Osteocyte (in vitro differentiated cells): ENCODE measurements at regions not wholly inside any gene's neighbourhood (a gene's known extent, or its start where the extent isn't known, plus 50 kb on each side); places are given as distances from the start of the nearest gene placed in this dataset.
"Not testable (repeated sequence)": the region's sequence is repeated elsewhere in the genome, so short reads cannot be mapped to it uniquely, and the experiment has no call there.

Source experiments
- DNase-seq: peaks from one replicate; pipeline ENCODE4 v3.0.0; 2021; ENCODE audit warnings: mixed read lengths; ENCODE audit not compliant: unreplicated experiment; ENCODE audit errors: extremely low spot score
- H3K27ac Mint-ChIP-seq: one replicate; pipeline ENCODE4 v1.8.0; 2021; ENCODE audit warnings: mild to moderate bottlenecking, mixed read lengths; ENCODE audit not compliant: unreplicated experiment
- H3K27me3 Mint-ChIP-seq: one replicate; pipeline ENCODE4 v1.8.0; 2021; ENCODE audit warnings: mixed read lengths; ENCODE audit not compliant: unreplicated experiment
- H3K36me3 Mint-ChIP-seq: one replicate; pipeline ENCODE4 v1.8.0; 2021; ENCODE audit warnings: mixed read lengths; ENCODE audit not compliant: unreplicated experiment
- H3K4me1 Mint-ChIP-seq: one replicate; pipeline ENCODE4 v1.8.0; 2021; ENCODE audit warnings: mixed read lengths; ENCODE audit not compliant: unreplicated experiment
- H3K4me3 Mint-ChIP-seq: one replicate; pipeline ENCODE4 v1.8.0; 2021; ENCODE audit warnings: mild to moderate bottlenecking, moderate library complexity, mixed read lengths; ENCODE audit not compliant: unreplicated experiment
- H3K9me3 Mint-ChIP-seq: one replicate; pipeline ENCODE4 v1.8.0; 2021; ENCODE audit warnings: mixed read lengths; ENCODE audit not compliant: unreplicated experiment
- TF ChIP-seq, protein P1 (sequence below): fragments of 200-600 bp; sonication (generic); IDR thresholded peaks from 2 replicates; pipeline ENCODE4 v1.5.0; 2021; ENCODE audit warnings: antibody characterized with exemption, mild to moderate bottlenecking, moderate library complexity

DNA sequence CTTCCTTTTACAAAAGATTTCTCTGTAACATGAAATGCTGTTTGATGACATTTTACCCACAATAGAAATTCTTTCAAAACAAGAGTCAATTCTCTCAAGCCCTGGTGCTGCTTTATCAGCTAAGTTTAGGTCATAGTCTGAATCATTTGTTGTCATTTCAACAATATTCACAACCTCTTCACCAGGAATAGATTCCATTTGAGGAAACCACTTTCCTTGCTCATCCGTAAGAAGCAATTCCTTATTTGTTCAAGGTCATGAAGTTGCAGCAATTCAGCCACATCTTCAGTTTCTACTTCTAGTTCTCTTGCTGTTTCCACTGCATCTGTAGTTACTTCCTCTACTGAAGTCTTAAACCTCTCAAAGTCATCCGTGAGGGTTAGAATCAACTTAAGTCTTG lies 315.3 kb downstream of the TYW1 start:
- no peaks in the 10 kb centered on the region for H3K27me3 Mint-ChIP-seq
- no peak overlapping the region for H3K4me3 Mint-ChIP-seq
- H3K4me1 Mint-ChIP-seq = no peaks in the 10 kb centered on the region
- no peak for DNase-seq
- TF ChIP-seq, protein P1, sequence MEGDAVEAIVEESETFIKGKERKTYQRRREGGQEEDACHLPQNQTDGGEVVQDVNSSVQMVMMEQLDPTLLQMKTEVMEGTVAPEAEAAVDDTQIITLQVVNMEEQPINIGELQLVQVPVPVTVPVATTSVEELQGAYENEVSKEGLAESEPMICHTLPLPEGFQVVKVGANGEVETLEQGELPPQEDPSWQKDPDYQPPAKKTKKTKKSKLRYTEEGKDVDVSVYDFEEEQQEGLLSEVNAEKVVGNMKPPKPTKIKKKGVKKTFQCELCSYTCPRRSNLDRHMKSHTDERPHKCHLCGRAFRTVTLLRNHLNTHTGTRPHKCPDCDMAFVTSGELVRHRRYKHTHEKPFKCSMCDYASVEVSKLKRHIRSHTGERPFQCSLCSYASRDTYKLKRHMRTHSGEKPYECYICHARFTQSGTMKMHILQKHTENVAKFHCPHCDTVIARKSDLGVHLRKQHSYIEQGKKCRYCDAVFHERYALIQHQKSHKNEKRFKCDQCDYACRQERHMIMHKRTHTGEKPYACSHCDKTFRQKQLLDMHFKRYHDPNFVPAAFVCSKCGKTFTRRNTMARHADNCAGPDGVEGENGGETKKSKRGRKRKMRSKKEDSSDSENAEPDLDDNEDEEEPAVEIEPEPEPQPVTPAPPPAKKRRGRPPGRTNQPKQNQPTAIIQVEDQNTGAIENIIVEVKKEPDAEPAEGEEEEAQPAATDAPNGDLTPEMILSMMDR = no peak
- no peak overlapping the region for H3K27ac Mint-ChIP-seq
- H3K9me3 Mint-ChIP-seq = no peaks in the 10 kb centered on the region
- peaks cover 53% of the 10 kb centered on the region for H3K36me3 Mint-ChIP-seq

DNA sequence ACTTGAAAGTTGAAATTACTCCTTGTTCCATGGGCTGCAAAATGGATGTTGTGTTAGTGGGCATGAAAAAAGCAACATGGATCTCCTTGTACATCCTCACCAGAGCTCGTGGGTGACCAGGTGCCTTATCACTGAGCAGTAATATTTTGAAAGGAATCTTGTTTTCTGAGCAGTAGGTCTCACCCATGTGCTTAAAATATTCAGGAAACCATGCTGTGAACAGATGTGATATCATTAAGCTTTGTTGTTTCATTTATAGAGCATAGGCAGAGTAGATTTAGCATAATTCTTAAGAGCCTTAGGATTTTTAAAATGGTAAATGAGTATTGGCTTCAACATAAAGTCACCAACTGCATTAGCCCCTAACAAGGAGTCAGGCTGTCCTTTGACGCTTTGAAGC lies 316.6 kb downstream of the TYW1 start:
- Mint-ChIP-seq H3K27me3 (no peaks in the 10 kb centered on the region), H3K27ac (no peak overlapping the region), H3K9me3 (no peaks in the 10 kb centered on the region), H3K4me1 (no peaks in the 10 kb centered on the region), H3K4me3 (no peak overlapping the region), H3K36me3 (peaks cover 51% of the 10 kb centered on the region)
- TF ChIP-seq, protein P1 = no peak
- no peak for DNase-seq

DNA sequence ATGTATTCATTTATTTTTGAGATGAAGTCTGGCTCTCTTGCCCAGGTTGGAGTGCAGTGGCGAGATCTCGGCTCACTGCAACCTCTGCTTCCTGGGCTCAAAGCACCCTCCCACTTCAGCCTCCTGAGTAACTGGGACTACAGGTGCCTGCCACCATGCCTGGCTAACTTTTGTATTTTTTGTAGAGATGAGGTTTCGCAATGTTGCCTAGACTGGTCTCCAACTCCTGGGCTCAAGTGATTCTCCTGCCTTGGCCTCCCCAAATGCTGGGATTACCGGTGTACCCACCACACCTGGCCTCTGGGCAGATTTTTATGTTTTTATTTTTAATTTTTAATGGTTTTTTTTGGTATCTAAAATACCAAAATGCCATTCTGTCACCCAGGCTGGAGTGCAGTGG lies 320.3 kb downstream of the TYW1 start:
- not testable (repeated sequence) for H3K27ac Mint-ChIP-seq, H3K4me3 Mint-ChIP-seq, DNase-seq, H3K27me3 Mint-ChIP-seq, H3K4me1 Mint-ChIP-seq, H3K9me3 Mint-ChIP-seq
- peaks cover 29% of the 10 kb centered on the region for H3K36me3 Mint-ChIP-seq

DNA sequence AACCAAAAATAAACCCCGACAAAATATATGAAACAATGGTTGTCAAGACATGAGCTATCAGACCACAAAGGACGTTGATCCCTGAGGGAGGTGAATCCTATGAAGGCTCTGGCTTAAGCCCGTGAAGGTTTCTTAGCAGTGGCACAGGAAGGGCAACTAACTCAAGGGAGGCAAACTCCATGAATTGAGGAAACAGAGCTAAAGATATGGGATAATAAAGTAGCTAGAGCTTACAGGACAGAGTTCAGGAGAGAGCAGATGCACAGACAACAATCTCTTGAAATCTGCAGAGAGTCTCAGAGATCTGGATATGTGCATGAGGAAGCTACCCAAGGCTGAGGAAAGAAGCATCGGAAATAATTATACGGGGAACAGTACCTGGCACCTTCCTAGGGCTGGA lies 331.6 kb downstream of the TYW1 start:
- H3K27ac Mint-ChIP-seq, H3K4me3 Mint-ChIP-seq, DNase-seq, H3K9me3 Mint-ChIP-seq, H3K4me1 Mint-ChIP-seq, H3K27me3 Mint-ChIP-seq, H3K36me3 Mint-ChIP-seq: not testable (repeated sequence)

DNA sequence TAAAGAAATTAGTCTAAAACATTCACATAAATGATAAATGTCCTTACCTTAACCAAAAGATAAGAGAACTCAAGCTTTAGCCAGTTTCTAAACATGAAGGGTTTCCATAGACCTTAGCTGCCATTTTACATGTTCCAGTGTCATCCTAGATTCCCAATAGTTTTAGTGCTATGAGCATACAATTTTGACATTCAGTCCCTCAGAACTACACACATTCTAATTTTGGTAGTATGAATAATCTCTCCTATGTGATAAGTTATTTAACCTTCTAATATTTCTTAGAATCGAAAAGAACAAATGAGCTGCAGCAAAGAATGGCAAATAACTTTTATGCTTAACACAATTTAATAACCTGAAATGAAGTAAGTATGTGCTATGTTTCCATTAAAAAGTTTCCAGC lies 338.5 kb downstream of the TYW1 start:
- not testable (repeated sequence) for H3K4me1 Mint-ChIP-seq, DNase-seq, H3K9me3 Mint-ChIP-seq, H3K27me3 Mint-ChIP-seq, H3K4me3 Mint-ChIP-seq, H3K27ac Mint-ChIP-seq
- H3K36me3 Mint-ChIP-seq = peaks cover 12% of the 10 kb centered on the region

GRCh38 chr7:67335663-67336062 lies 339.0 kb downstream of the TYW1 start:
- H3K4me1 Mint-ChIP-seq, H3K27me3 Mint-ChIP-seq, H3K4me3 Mint-ChIP-seq, DNase-seq, H3K27ac Mint-ChIP-seq, H3K9me3 Mint-ChIP-seq: not testable (repeated sequence)
- peaks cover 11% of the 10 kb centered on the region for H3K36me3 Mint-ChIP-seq

DNA sequence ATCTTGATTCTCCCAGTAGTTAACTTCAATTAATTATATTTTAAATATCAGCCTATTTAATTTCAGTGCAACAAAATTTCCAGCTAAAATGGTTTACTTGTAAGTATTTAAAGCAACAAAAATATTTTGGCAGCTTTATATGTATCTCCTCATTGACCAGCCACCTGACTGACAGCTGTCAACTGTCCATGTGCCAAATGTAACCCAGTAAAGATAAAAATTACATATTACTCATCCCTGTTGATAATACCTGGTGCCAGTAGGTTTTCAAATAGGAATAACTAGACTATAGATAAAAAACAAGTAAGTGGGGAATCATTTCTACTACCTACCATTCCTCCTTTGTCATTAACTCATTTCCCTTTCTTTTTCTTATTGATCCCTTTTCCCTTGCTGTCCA lies 341.9 kb downstream of the TYW1 start:
- H3K4me1 Mint-ChIP-seq, H3K4me3 Mint-ChIP-seq, H3K9me3 Mint-ChIP-seq, H3K36me3 Mint-ChIP-seq, DNase-seq, H3K27me3 Mint-ChIP-seq, H3K27ac Mint-ChIP-seq: not testable (repeated sequence)
